GM18499 (cell line): ENCODE measurements at regions not wholly inside any gene's neighbourhood (a gene's known extent, or its start where the extent isn't known, plus 50 kb on each side); places are given as distances from the start of the nearest gene placed in this dataset.
"Not testable (repeated sequence)": the region's sequence is repeated elsewhere in the genome, so short reads cannot be mapped to it uniquely, and the experiment has no call there.

ENCODE experiments used
- ATAC-seq: cut with Tn5 transposase; IDR thresholded peaks from one replicate; pipeline ENCODE4 v1.9.1; 2021; ENCODE audit warnings: moderate number of reproducible peaks; ENCODE audit not compliant: insufficient read depth, unreplicated experiment

DNA sequence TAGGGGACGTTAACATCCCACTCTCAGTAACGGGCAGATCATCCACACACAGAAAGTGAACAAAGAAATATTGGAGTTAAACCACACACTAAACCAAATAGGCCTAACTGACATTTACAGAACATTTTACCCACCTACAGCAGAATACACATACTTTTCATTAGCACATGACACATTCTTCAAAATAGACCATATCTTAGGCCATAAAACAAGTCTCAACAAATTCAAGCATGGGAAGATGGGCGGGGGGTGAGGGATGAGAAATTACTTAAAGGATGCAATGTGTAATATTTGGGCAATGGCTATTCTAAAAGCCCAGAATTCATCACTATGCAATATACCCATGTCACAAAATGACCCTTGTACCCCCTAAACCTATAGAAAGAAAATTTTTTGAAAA, 226.2 kb downstream of the ATPSCKMT start:
- ATAC-seq, result no peak

DNA sequence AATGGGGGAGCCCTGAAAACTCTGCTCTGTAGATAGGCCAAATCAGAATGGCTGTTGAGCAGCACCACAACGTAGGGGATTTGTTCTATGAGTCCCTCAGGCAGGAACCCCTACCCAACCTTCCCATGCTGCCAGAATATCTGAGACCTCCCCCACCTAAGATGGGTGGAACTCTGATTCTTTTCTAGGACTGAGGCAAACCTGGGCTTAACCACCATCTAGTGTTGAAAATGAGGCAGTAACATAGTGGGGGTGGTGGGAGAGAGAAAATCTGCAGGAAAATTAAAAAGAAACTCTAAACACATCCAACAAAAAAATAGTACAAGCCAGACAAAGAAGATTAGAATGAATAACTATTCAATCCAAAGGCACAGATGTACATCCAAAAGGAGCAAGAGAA, 228.4 kb downstream of the ATPSCKMT start:
- no peak for ATAC-seq

DNA sequence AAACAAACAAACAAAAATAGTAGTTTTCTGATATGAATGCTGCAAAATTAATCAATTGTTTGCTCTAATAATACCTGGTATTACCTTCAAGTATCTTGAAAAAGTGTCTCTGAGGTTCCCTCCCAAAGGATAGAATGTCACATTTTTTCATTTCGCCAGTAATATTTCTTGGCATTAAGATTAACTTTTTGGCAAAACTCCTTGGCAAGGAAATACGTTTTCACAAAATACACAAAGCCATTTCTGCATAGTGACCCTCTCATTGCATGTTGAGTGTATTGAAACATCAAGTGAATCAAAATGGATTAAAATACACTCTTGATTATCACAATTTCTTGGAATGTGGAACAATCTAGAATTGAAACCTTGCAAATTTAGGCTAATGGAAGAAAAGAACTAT, 230.5 kb downstream of the ATPSCKMT start:
- no peak for ATAC-seq

DNA sequence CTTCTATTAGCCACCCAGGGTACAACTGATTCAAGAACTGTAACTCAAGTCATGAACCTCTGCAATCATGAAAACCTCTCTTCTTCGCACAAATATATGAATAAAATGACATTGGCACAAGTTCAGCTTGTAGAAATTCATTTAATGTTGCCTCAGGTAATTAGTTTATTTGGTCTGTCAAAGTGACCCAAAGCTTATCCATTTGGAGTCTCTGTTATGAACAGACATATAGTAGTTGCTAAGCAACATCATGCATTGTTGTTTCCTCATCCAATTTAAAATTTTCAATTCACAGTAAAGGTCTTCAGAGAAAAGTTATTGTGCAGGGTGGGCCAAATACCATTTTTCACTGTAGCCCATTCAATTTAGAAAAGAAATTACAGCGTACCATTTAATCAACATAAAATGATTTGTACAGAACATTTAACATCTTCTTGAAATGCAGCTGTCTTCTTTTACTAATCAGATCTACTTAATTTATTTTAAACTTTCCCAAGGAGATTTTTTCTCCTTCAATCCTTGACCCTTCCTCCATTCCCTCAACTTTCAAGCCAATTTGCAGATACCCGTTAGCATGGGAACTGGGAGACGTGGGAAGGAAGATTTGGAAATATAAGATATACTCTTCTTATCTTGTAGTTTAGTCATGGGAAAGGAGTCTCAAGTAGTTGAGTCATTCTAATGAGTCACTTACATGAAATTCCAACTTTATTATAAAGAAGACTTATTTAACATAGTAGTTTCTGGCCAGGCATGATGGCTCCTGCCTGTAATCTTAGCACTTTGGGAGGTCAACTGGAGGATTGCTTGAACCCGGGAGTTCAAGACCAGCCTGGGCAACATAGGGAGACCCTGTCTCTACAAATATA, 231.3 kb downstream of the ATPSCKMT start:
- no peak for ATAC-seq

DNA sequence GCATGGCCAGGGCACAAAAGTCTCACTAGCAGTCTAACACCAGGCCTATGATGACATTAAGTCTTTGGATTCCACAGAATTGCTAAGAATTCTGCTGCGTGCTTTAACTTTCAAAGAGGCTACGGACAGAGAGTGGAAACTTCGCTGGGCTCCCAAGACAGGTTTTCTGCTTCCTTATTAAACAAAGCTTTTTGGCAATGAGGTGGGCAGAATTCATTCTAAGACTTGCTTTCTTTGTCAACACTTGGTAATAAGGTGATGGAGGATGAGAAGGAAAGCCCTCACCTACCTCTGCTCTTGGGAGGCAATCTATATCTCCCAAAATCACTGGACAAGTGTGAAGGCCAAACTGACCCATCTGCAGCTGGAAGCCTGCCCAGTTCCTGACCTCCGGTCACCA, 231.9 kb downstream of the ATPSCKMT start:
- no peak for ATAC-seq

DNA sequence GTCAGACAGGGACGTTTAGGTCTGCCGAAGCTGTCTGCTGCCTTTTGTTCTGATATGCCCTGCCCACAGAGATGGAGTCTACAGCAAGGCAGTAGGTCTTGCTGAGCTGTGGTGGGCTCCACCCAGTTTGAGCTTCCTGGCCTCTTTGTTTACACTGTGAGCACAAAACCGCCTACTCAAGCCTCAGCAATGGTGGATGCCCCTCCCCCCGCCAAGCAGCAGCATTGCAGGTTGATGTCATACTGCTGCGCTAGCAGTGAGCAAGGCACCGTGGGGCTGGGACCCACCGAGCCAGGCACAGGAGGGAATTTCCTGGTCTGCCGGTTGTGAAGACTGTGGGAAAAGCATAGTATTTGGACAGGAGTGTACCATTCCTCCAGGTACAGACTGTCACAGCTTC, 233.1 kb downstream of the ATPSCKMT start:
- not testable (repeated sequence) for ATAC-seq

DNA sequence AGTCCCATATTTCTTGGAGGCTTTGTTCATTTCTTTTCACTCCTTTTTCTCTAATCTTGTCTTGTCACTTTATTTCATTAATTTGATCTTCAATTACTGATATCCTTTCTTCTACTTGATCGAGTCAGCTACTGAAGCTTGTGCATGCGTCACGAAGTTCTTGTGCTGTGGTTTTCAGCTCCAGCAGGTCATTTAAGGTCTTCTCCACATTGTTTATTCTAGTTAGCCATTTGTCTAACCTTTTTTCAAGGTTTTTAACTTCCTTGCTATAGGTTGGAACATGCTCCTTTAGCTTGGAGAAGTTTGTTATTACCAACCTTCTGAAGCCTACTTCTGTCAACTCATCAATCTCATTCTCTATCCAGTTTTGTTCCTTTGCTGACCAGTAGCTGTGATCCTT, 234.0 kb downstream of the ATPSCKMT start:
- ATAC-seq, result not testable (repeated sequence)

DNA sequence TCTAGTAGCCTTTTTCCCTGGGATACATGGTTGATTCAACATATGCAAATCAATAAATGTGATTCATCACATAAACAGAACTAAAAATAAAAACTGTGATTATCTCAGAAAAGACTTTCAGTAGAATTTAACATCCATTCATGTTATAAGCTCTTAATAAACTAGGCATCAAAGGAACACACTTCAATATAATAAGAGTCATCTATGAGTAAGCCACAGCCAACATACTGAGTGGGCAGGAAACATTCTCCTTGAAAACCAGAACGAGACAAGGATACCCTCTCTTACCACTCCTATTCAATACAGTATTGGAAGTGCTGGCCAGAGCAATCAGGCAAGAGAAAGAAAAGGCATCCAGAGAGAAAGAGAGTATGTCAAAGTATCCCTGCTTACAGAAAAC, 239.9 kb downstream of the ATPSCKMT start:
- no peak for ATAC-seq

DNA sequence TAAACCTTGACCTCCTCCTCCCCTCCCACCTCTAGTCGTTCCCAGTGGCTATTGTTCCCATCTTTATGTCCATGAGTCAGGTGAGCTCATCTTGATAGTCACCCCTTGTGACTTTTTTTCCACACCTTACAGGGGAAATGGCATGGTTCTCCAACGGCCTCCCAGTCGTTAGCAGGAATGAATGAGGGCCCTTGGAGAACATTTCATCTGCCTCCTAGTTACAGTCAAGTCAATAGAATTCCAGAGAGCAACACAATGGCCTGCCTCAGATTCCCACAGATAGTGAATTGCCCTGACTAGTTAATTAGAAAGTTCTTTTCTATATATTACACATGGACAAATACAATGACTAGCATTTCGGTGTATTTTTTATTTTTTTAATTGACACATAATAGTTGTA, 262.6 kb downstream of the ATPSCKMT start:
- ATAC-seq, result no peak

DNA sequence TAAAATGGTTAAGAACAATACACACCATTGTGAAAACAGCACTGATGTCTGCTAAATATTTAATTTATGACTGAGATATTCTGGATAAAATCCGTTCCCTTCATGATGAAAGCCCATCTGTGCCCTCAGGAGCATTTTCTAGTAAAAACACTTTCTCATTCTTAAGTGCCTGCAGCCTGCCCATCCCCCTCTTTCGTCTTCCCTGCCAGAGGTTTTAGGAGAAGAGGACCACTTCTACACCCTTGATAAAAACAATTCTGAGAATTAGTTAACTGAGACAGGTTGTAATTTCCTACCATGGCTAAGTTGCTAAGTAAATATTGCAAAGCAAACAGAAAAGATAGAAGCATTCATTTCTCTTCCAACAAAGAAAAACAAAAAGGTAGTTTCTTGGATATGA, 272.6 kb downstream of the ATPSCKMT start:
- no peak for ATAC-seq

DNA sequence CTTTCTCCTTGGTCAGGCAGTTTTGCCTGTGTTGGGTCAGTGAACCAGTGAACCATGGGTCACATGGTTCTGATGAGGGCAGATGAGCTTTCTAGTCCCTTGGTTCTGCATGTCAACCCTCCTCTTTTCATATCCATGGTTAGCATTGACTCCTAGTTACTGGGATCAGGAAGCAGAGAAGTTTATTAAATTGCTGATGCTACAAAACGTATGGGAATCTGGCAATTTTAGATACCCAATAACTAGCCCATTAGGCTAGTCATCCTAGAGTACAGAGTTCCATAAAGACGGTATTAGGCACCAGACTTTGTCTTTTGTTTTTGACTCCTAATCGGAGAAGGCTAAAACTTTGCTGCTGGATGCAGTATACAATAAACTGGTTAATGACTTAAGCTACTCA, 273.1 kb downstream of the ATPSCKMT start:
- ATAC-seq, result no peak

DNA sequence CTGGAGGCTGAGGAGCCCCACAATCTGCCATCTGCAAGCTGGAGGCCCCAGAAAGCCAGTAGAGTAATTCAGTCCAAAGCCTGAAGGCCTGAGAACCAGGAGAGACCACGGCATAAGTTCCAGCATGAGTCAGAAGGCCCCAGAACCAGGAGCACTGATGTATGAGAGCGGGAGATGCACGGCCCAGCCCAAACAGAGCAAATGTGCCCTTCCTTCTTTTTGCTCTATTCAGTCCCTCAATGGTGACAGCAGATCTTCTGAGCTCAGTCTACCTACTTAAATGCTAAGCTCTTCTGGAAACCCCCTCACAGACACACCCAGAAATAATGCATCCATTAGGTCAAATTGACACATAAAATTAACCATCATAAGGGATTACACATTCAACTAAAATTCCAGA, 277.6 kb downstream of the ATPSCKMT start:
- no peak for ATAC-seq

DNA sequence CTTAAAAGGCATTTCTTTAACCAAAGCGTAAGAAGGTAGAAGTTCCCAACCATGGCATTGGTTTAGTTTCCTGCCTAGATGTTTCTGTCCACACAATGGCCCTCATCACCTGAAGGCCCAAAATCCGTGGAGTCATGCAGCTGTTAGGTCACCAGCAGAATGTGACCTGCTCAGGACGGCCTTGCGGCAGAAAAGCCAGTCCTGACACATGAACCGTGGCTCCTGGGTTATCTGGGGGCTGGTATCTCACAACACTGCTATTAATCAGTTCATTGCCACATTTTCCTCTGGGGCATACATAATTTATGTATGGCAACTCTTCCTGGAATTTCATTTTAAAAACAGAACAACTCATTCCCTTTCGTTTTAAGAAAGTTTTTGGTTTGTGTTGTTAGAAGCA, 278.4 kb downstream of the ATPSCKMT start:
- no peak for ATAC-seq

DNA sequence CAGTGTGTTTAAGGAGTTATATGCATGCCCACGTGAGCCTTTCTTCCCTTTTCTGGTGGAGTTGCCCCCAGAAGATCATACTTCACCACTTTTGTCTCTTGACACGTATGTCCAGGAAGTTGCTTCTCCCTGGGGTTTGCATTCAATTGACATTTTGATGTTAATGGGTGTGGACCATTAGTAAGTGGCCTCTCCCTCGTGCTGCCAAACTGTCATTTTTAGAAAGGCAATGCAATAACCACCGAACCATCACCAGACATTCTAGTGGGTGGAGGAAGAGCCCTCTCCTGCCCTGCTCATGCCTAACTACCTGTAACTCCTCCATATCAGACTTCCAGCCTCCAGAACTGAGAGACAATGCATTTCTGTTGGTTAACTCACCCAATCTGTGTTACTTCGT, 290.8 kb downstream of the ATPSCKMT start:
- ATAC-seq, result no peak

DNA sequence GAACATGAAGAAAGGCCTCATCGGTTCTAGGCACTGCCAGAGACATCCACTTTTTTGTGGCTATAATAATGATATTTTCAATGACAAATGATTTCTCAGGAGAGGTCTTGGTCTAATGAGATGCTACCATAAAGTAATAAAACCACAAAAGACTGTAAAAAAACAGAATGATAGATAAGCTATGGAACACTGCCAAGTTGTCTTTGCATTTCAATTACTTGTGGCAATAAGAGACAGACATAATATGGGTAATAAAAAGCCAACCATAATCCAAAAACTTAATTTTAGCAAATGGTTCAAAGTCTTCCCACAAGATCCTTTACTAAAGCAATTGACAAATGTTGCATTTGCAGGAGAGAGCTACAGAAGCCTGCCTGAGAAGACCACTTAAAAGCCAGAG, 292.5 kb downstream of the ATPSCKMT start:
- no peak for ATAC-seq

DNA sequence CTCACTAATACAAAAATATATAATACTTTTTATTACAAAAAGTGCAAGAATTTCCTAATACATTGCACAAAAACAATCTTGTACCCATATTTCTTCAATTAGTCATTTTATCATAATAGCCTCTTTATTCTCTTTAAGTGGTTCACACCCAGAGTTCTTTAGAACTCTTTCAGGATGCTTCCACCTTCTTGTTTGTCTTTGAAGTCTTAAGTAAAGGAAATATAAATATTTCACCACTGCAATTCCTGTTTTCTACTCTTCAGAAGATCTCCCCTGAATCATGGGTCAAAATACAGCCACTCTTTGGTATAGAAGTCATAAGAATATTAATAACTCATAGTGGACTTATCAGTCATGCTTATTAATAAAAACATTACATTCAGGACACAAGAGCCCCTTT, 293.0 kb downstream of the ATPSCKMT start:
- ATAC-seq, result no peak

DNA sequence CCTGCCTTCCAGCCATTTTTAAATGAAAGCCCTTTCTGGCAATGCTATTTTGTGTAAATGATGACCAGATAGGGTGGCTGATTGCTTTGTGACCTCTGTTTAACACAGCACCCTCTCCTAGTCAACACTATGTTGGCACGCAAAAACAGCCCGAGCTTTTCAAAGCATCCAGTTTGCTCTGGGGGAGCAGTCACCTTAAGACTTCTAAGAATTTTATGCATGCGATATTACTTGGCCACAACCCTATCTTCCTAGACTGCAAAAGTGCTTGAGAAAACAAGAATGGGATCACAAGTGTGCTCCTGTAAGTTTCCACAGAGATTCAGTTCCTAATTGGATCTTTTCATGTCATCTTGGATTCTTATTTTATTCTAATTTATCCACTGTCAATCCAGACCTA, 294.1 kb downstream of the ATPSCKMT start:
- ATAC-seq, result no peak

DNA sequence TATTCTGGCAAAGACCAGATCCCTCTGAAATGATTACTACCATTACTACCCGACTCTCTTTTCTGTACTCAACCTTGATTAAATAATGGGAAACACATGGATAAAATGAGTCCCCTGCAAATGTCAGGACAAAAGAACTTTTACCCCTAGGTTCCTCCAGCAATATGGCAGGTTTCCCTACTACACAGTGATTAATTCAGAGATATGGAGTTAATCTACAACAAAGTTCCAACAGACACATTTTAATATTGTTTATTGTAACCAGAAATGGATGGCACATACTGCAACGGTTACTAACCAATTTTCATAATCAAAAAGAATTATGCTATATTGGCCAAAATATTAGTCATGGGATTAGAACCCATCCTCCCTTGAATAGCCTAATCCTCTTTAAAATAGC, 294.8 kb downstream of the ATPSCKMT start:
- no peak for ATAC-seq

DNA sequence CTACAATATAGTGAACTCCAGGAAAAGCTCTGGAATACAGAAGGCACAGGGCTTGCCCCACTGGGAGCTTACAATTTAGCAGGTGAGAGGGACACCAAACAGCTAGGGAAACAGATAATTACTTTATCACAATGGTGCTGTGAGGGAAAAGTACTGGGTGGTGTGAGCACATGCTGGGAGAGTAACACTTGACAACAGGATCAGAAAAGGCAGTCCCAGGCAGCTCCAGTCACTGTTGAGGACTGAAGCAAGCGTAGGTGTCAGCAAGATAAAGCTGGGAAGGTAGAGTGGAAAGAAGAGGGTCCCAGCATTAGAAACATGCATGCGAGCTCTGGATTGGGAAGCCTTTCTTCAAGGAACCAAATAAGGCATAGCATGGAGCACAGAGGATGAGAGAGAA, 296.0 kb downstream of the ATPSCKMT start:
- ATAC-seq, result no peak

DNA sequence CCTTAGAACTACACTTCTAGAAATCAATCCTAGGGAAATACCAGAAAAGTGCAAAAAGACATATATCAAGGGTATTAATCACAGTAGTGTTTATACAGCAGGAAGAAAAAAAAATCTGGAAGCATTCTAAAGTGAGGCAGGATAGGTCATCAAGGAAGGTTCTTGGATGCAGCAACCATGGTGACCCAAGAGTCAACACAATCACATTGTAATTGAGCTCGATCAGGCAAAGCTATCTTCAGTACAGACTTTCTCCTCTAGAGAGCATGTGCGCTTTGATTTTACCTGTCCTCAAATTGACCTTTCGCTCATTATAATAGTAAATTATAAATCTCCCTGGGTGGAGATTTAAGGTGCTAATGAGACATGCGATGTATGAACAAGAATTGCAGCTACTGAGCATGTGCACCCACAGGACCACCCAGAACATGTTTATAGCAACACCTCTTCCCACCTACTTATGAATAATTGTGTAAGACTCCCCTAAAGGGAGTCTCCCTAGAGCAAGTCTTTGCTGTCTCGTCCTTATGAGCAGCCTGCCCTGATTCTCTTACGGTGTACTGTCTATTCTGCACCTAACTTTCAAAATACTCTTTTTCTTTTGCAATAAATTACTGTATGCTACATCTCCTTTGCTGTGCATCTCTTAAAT, 297.7 kb downstream of the ATPSCKMT start:
- no peak for ATAC-seq

DNA sequence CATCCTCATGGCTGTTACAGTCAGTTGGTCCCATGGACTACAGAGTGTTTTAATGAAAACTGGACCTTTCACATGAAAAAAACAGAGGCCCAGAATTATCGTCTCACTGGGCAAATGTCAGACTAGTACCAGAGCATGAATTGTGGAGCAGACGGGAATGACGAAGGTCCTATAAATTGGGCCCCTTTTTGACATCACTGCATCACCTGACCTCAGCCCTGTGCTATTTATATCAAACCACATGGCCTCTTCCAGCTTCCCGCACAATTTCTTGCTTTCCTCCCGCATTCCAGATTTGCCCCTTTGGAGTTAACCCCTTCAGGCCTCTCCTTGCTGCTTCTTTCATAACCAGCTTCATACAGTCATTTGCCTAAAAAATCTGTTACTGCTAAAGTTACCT, 301.7 kb downstream of the ATPSCKMT start:
- ATAC-seq, result no peak

DNA sequence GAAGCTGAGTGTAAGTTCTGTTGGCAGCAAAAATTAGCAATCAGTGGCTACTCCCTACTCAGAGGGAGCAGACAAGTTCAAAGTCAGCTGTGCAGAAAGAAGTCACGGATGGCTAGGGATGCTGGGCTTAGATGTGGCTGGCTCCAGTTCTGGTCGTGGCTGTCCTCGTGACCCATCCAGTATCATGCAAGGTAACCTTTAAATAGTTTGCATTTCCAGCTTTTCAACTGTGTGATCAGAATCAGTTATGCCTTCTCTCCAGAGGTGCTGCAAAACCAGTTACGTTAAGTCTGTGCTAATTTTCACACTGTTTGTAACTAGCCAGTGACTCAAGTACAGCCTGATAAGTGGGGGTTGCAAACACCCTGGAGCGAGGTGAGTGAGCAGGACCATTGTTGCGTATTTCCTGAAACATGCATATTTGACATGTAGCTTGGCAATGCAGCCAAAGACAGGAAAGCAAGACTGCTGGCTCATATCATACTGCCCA, 302.4 kb downstream of the ATPSCKMT start:
- peak; percentile 44 for ATAC-seq
